Ammon's horn (tissue), 1 donor: ENCODE measurements at regions not wholly inside any gene's neighbourhood (a gene's known extent, or its start where the extent isn't known, plus 50 kb on each side); places are given as distances from the start of the nearest gene placed in this dataset.

Source experiments
- DNase-seq: peaks from one replicate; pipeline ENCODE4 v3.0.0-alpha.2; 2016; ENCODE audit warnings: low spot score

DNA sequence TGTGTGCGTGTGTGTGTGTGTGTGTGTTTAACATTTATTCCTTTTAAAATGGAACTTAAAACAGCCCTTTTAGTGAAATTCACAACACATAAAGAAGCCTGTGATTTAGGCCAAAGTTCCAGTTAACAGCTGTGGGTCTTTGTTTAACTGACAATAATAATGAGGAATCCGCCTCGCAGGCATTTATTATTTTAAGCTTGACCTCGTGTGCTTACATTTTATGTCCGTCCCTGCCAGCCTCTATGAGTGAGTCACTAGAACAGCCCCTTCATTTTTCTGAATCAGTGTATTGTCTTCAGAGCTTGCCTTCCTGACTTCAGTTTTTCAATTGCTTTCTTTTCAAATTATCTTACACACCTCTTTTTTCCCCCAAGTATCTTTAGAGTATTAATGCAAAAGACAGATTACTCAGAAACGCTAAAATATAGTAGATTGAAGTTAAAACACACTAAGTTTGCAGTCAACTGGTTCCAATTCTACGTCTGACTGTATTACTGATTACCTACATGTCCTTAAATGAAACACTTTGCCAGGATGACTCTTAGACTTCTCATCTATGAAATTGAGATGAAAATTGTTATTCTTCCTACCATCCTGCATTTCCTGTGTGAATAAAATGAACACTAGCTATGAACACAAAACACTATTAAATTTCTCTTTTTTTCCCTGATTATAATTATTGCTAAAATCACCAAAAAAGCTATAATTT is 319.6 kb upstream of the HS3ST1 start:
- peak; percentile 4 for DNase-seq

DNA sequence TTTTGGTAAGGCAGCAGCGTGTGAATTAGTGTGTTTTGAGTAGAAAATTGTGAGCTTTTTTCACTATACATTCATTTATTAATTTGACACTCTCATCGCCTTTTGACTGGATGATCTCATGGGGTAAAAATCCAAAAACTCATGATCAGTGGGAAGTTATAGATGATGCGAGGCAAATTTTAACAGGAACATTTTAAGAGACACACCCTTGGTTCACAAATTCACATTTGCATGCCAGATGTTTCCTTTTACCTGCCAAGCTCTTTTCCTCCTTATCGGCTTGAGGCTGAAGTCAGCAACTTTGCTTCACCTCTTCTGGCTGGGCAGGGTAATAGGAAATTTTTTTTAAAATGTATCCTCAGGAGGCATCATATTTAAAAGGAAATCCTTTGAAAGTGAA is 318.0 kb upstream of the HS3ST1 start:
- DNase-seq: no peak

- no peak for DNase-seq
Observed at GRCh38 chr4:11743976-11744375, 315.3 kb upstream of the HS3ST1 start.

DNA sequence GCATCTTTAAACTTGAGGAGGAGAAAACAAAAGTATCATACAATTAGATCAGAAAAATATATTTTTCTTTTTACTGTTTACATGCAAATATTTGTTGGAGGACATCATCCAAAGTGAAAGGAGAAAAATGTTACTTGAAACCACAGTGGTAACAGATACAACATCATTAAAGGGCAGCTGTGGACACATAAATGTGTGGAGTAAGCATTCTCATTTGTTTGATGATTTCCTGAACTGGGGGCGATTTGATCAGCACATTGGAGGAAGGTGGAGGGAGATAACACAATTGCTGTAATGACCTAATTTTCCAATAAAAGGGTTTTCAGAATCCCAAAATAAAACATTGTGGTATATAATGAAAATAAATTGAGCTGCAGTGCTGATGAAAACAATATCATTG is 314.5 kb upstream of the HS3ST1 start:
- no peak for DNase-seq

DNA sequence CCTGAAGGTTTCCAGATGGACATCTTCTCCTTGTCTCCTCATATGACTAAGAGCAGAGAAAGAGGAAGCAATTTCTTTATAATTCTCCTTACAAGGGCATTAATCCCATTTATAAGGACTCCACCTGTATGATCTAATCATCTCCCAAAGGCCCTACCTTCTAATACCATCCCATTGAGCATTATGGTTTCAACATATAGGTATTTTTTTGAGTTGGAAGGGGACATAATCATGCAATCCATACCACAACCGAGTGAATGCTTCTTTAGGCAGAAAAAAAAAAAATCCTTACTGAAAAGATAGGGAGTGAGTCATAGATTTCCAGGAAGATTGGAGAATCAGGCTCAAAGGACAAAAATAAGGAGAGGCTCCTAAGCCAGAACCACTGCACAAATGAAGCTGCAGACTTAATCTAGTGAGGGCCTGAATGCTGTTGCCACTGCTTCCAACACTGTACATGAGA is 312.5 kb upstream of the HS3ST1 start:
- DNase-seq: no peak

DNA sequence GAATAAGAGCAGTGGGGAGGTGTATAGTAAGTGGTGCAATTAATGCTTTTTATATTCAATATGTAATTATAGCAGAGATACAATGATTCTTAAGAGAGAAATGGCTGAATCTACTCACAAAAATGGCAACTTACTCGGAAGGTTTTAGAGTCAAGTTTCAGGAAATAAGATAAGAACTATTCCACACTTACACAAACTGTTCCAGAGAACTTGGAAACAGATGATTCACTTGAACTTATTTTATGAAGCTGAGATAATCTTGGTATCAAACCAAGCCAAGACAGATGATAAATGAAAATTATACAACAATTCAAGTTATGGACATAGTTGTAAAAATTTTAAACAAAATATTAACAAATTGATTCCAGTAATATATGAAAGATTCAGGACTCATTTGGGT is 311.3 kb upstream of the HS3ST1 start:
- DNase-seq: no peak

GRCh38 chr4:11736978-11737377 is 308.3 kb upstream of the HS3ST1 start:
- DNase-seq: no peak

GRCh38 chr4:11735651-11736050 is 307.0 kb upstream of the HS3ST1 start:
- DNase-seq: no peak

DNA sequence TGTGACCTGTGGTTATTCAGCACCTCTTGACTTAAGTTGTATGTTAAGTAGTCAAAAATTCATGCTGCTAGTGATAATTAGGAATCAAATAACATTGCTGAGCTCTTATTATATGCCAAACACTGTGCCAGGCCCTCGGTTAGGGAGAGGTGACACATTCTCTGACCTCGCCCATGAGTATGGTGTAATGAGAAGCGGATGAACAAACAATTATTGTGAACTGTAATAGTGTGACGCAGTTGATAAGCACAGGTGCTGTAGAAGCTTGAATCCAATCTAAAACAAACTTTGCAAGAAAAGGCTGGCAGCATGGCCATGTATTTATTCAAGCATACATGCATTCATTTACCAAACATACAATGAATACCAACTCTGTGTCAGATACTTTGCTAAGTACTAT is 303.5 kb upstream of the HS3ST1 start:
- DNase-seq: no peak

DNA sequence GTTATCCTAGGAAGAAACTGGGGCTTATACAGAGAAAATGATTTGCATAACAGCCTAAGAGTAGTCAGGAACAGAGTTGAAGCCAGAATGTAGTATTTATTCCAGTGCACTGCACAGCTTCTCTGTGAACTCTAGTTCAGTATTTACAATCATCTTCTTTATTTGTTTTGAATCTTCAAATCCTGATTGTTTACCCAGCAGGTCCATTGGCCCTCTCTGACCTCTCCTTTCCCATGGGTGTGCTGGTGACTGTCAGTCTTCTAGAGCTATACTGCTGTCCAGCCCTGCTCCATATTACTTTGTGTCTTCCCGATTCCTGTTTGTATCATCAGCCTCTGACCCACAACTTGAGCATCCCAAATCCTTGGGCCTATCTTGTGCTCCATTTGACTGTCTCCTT is 301.9 kb upstream of the HS3ST1 start:
- no peak for DNase-seq

DNA sequence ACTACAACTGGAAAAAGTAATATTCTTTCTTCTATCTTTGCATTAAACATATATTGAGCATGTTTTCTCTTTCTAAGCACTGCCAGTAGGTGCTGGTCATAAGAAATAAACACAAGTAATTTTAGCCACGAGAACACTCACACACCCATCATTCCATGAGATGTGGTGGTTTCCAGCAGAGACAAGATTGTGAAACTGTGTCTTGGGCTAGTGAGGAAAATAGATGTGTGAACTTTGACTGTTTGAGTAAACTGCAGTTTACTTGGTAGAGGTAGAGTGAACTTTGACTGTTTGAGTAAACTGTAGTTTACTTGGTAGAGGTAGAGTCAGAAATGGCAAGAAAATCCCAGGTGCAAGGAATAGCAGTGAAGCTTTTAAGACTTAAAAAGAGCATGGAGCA is 300.9 kb upstream of the HS3ST1 start:
- no peak for DNase-seq

- DNase-seq: no peak
Observed at GRCh38 chr4:11727903-11728564, 299.3 kb upstream of the HS3ST1 start.

DNA sequence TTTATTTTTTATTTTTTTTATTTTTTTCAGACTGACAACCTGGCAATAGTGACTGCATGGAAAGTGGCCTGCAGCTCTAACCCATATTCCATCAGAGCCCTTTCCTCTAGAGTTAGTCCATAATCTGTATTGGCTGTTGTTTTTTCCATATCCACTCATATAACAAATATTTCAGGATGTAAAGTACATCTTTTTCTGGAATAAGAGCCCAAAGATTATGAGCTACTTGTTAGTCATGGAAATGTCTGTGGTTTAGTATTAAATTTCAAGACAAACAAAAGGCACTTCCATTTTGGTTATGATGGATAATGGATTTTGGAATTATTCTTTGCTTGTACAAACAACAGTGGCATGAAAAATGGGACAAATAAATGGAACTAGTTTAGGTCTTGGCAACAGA is 296.0 kb upstream of the HS3ST1 start:
- DNase-seq: no peak

GRCh38 chr4:11722223-11722622 is 293.5 kb upstream of the HS3ST1 start:
- DNase-seq: no peak

- DNase-seq: peak; percentile 45
Observed at GRCh38 chr4:11720292-11720691, 291.6 kb upstream of the HS3ST1 start.

GRCh38 chr4:11719879-11720278 is 291.2 kb upstream of the HS3ST1 start:
- no peak for DNase-seq

- no peak for DNase-seq
Observed at GRCh38 chr4:11715753-11716521, 287.2 kb upstream of the HS3ST1 start.

DNA sequence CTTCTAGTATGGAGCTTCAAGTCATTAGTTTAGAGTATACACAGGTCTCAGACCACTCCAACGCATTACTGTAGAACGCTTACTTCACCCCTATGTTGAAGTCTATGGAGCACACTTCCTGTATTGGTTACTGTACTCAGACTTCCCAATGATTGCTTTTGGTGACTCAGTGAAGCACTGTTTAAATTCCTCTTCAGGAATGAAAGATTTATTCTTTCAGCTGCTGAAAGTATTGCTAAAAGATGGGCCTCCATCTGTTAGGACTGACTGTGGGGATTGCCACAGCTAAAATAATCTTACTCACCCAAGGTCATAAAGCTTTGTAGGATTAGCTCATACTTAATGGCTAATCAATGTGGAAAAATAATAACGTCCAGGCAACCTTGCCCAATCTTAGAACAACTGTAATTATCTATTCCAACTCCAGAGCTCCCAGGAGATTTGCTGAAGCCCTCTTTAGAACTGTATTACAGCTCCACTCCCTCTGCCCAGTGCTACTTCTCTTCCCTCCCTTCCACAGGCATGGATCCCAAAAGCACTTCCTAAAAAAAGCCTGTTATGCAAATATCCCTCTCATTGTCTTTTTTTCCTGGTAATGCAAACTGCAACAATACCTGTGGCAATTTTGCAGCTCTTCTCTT is 281.9 kb upstream of the HS3ST1 start:
- no peak for DNase-seq

- DNase-seq: no peak
Observed at GRCh38 chr4:11704186-11704830, 275.6 kb upstream of the HS3ST1 start.

DNA sequence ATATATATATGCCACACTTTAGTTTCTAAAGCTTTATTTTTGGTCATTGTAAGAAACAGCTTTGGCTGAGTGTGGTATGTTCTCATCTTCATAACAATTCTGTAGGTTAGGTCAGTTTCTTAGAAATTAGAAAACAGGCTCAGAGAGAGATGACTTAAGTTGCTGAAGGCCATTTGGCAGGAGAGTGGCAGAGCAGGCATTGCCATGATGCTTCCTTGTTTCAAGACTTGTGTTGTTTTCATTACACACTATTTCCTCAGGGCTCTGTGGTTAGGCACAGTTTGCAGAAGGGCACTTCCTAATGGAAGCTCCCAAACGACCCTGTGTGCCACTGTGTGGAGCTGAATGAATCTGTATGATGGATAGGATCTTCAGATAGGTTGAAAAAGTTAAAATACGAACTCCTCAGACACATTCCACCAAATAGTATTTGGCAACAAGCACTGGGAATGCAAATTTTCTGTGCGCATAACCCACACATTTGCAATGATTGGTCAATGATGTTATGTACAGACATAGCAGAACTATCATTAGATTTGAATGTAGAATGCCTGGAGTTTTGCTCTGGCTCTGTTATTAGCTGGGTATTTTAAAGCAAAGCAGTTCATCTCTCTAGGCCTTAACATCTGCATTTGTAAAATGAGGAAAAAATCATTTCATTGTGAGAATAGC is 274.3 kb upstream of the HS3ST1 start:
- DNase-seq: no peak

DNA sequence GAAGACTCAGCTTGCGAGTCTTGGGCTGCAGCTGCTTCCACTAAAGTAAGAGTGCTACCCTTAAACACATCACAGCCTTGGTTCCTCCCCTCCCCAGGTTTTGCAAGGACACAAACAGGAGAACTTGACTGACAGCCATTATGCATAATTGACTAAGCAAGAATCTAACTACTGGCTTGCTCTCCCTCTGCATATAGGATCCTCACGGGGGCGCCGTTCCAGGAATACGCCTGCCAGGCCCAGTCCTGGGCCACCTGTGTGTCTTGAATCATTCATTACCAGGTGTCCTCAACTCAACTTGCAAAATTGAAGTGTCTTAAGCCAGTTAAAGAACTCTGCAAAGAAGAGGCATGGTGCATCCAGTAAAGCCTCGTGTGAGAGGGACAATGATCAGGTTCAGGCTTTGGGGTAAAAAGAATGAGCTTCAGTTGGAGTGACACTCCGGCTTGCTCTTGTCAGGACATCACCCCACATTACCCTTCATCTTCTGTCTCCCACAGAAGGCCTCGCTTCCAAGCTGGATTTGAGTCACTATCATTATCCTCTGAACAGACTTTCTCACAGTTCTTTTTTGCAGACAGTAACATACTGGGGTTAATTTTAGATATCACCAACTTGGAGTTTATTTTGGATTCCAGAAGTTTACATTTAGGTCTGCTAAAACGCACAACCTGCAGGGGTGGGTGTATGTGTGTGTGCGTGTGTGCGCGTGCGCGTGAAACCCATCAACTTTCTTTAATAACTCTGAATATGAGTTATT is 273.5 kb upstream of the HS3ST1 start:
- DNase-seq: no peak
